Thyroid gland (tissue), 4 donors: ENCODE measurements at regions not wholly inside any gene's neighbourhood (a gene's known extent, or its start where the extent isn't known, plus 50 kb on each side); places are given as distances from the start of the nearest gene placed in this dataset.

Experiments used
- DNase-seq, 2 donors: peaks; one replicate each; pipeline ENCODE4 v3.0.0-alpha.2; 2019
- H3K27ac ChIP-seq, 3 donors: fragments of 200-600 bp; sonication (generic); 1 replicate in 2 of 3; 2 replicates in 1 of 3; pipeline ENCODE4 v1.5.1; 2016 to 2019; ENCODE audit warnings: mild to moderate bottlenecking in 1 of 3, moderate library complexity in 1 of 3
- H3K27me3 ChIP-seq: fragments of 200-600 bp; sonication (generic); one replicate; pipeline ENCODE4 v1.5.1; 2019
- H3K36me3 ChIP-seq, 2 donors: fragments of 200-600 bp; sonication (generic); one replicate each; pipeline ENCODE4 v1.5.1; 2016 to 2019
- H3K4me1 ChIP-seq, 2 donors: fragments of 200-600 bp; sonication (generic); one replicate each; pipeline ENCODE4 v1.5.1; 2017 to 2019
- H3K4me3 ChIP-seq, 3 donors: fragments of 200-600 bp; sonication (generic); replicated peaks in 1 of 3; 1 replicate in 2 of 3; 2 replicates in 1 of 3; pipeline ENCODE4 v1.5.1; 2016; ENCODE audit warnings: mild to moderate bottlenecking in 1 of 3
- H3K9me3 ChIP-seq: fragments of 200-600 bp; sonication (generic); one replicate; pipeline ENCODE4 v1.5.1; 2017
- POLR2A ChIP-seq, 2 donors: fragments of 450-650 bp; IDR thresholded peaks; one replicate each; pipeline ENCODE4 v1.6.1; 2017; ENCODE audit warnings: antibody characterized with exemption in 2 of 2, mild to moderate bottlenecking in 2 of 2, moderate library complexity in 1 of 2
- WGBS, 2 donors: methylation state at CpG; one replicate each; pipeline ENCODE4 v1.1.5; 2017; 5-methylcytosine and 5-hydroxymethylcytosine counted together
- intact Hi-C: fragments of 100-400 bp; cut with DNase I; formaldehyde crosslinking; loops from one replicate; pipeline ENCODE4 v1.15.1; 2023
- TF ChIP-seq, protein P1 (sequence below), 6 experiments: fragments of 200-600 bp in 3 of 6; fragments of 450-650 bp in 3 of 6; sonication (generic) in 3 of 6; IDR thresholded peaks; one replicate each; pipeline ENCODE4 v1.5.1; 2016 to 2019; ENCODE audit warnings: antibody characterized with exemption in 6 of 6, mild to moderate bottlenecking in 2 of 6, inconsistent platforms in 1 of 6, moderate library complexity in 1 of 6

- H3K4me1 ChIP-seq = no peaks in the 10 kb centered on the region
- no peaks in the 10 kb centered on the region for H3K36me3 ChIP-seq
- WGBS, 2 donors = 93 to 95% methylated on average over 3 of the region's 3 CpGs
- no peaks in the 10 kb centered on the region for H3K27me3 ChIP-seq
- no peaks in the 10 kb centered on the region for H3K9me3 ChIP-seq
- TF ChIP-seq POLR2A (IDR thresholded peaks at IDR 0.05) = no peak
- TF ChIP-seq, protein P1, sequence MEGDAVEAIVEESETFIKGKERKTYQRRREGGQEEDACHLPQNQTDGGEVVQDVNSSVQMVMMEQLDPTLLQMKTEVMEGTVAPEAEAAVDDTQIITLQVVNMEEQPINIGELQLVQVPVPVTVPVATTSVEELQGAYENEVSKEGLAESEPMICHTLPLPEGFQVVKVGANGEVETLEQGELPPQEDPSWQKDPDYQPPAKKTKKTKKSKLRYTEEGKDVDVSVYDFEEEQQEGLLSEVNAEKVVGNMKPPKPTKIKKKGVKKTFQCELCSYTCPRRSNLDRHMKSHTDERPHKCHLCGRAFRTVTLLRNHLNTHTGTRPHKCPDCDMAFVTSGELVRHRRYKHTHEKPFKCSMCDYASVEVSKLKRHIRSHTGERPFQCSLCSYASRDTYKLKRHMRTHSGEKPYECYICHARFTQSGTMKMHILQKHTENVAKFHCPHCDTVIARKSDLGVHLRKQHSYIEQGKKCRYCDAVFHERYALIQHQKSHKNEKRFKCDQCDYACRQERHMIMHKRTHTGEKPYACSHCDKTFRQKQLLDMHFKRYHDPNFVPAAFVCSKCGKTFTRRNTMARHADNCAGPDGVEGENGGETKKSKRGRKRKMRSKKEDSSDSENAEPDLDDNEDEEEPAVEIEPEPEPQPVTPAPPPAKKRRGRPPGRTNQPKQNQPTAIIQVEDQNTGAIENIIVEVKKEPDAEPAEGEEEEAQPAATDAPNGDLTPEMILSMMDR (IDR thresholded peaks at IDR 0.05) = no peak
- intact Hi-C loops = no loop called here
- no peak overlapping the region for H3K4me3 ChIP-seq
- H3K27ac ChIP-seq = no peak overlapping the region
- no peak for DNase-seq
Measured at GRCh38 chr6:22082218-22082617, 214.6 kb downstream of the PRL start.

DNA sequence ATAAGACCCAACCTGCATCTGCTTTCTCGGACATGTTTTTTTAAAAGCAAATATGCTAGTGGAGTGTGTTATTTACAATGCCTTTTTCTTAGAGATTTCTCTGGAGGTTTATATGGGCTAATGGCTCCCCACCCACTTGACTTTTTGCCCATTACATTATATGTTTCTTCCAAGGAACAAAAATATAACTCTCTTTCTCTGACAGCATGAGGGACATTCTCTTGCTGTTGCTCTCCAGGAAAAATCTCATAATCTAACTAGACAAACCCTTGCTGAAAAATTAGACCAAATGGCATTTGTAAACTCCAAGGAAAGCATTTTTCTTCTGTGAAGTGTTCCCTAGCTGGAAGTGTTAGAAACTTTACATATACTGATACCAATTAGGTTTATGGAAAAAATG, 213.7 kb downstream of the PRL start:
- Histone ChIP-seq H3K9me3 (no peaks in the 10 kb centered on the region), H3K4me1 (no peaks in the 10 kb centered on the region), H3K4me3 (no peak overlapping the region), H3K36me3 (no peaks in the 10 kb centered on the region), H3K27me3 (no peaks in the 10 kb centered on the region), H3K27ac (no peak overlapping the region)
- DNase-seq = no peak
- intact Hi-C loops = no loop called here
- no peak for TF ChIP-seq POLR2A (IDR thresholded peaks at IDR 0.05)
- TF ChIP-seq, protein P1 (IDR thresholded peaks at IDR 0.05) = no peak
- WGBS, 2 donors = 82 to 88% methylated on average over 1 of the region's 1 CpG

- 80 to 89% methylated on average over 9 of the region's 9 CpGs for WGBS, 2 donors
- Histone ChIP-seq H3K9me3 (no peaks in the 10 kb centered on the region), H3K4me1 (no peaks in the 10 kb centered on the region), H3K36me3 (no peaks in the 10 kb centered on the region), H3K4me3 (no peak overlapping the region), H3K27me3 (no peaks in the 10 kb centered on the region), H3K27ac (no peak overlapping the region)
- intact Hi-C loops = no loop called here
- TF ChIP-seq, protein P1 (IDR thresholded peaks at IDR 0.05) = no peak
- no peak for TF ChIP-seq POLR2A (IDR thresholded peaks at IDR 0.05)
- no peak for DNase-seq
Measured at GRCh38 chr6:22087960-22088706, 208.7 kb downstream of the PRL start.

GRCh38 chr6:22091424-22091948, 205.3 kb downstream of the PRL start:
- Histone ChIP-seq H3K4me3 (no peak overlapping the region), H3K27ac (no peak overlapping the region), H3K9me3 (no peaks in the 10 kb centered on the region), H3K36me3 (no peaks in the 10 kb centered on the region), H3K4me1 (no peaks in the 10 kb centered on the region), H3K27me3 (no peaks in the 10 kb centered on the region)
- TF ChIP-seq POLR2A (IDR thresholded peaks at IDR 0.05) = no peak
- TF ChIP-seq, protein P1 (IDR thresholded peaks at IDR 0.05) = no peak
- no peak for DNase-seq
- 89 to 94% methylated on average over 5 of the region's 5 CpGs for WGBS, 2 donors
- intact Hi-C loops = no loop called here

- TF ChIP-seq, protein P1 (IDR thresholded peaks at IDR 0.05) = no peak
- TF ChIP-seq POLR2A (IDR thresholded peaks at IDR 0.05) = no peak
- no peaks in the 10 kb centered on the region for H3K27me3 ChIP-seq
- no peaks in the 10 kb centered on the region for H3K4me1 ChIP-seq
- WGBS, 2 donors = 91 to 94% methylated on average over 1 of the region's 1 CpG
- no peaks in the 10 kb centered on the region for H3K9me3 ChIP-seq
- no peaks in the 10 kb centered on the region for H3K36me3 ChIP-seq
- intact Hi-C loops = no loop called here
- DNase-seq = no peak
- H3K4me3 ChIP-seq = no peak overlapping the region
- H3K27ac ChIP-seq = no peak overlapping the region
Measured at GRCh38 chr6:22095836-22096235, 201.0 kb downstream of the PRL start.
